ENCODE measurements at regions not wholly inside any gene's neighbourhood (a gene's known extent, or its start where the extent isn't known, plus 50 kb on each side); places are given as distances from the start of the nearest gene placed in this dataset.

DNA sequence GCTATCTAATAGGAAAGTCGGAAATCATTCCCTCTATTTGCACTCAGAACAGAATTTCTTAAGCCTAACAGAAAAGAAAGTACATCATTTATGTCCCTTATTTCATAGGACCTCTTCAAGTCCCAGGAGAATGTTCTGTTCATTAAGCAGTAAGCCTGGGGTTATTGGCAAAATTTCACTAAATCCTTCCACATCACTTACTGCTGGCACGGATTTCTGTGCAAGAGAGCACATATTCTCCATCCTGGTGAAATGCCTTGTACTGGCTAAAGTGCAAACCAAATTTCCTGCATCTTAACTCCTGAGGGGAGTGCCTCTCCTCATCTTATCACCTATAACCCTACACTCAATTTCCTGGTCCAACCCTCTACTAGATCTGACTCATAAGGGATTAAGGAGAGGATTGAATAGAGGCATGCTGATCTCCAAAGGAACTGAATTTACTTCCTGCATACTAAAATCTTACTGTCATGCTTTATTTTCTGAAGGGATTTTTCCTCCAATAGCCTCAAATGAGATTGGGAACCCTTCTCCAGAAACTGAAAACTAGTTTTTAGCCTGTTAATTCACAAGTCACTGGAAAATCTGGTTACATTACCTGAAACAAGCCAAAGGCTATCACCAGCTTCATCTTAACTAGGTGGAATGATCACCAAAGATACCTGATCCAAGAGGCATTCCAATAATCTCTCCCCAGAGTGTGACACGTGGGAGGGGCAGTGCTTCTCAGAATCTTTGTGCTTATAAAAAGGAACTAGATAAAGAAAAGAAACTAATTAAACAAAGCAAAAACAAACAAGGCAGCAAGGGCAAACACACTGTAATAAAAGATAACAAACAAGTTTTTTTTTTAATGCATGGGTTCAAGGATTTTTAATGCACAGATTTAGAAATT, 311.1 kb downstream of the NR4A2 start:
- TF ChIP-seq, protein P1, sequence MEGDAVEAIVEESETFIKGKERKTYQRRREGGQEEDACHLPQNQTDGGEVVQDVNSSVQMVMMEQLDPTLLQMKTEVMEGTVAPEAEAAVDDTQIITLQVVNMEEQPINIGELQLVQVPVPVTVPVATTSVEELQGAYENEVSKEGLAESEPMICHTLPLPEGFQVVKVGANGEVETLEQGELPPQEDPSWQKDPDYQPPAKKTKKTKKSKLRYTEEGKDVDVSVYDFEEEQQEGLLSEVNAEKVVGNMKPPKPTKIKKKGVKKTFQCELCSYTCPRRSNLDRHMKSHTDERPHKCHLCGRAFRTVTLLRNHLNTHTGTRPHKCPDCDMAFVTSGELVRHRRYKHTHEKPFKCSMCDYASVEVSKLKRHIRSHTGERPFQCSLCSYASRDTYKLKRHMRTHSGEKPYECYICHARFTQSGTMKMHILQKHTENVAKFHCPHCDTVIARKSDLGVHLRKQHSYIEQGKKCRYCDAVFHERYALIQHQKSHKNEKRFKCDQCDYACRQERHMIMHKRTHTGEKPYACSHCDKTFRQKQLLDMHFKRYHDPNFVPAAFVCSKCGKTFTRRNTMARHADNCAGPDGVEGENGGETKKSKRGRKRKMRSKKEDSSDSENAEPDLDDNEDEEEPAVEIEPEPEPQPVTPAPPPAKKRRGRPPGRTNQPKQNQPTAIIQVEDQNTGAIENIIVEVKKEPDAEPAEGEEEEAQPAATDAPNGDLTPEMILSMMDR (IDR thresholded peaks at IDR 0.05): no peak
- no peak for TF ChIP-seq POLR2A (IDR thresholded peaks at IDR 0.05)

Data from Peyer's patch (tissue), 4 donors.